GM19467 (cell line): ENCODE measurements at regions not wholly inside any gene's neighbourhood (a gene's known extent, or its start where the extent isn't known, plus 50 kb on each side); places are given as distances from the start of the nearest gene placed in this dataset.

ENCODE experiments used
- ATAC-seq: cut with Tn5 transposase; IDR thresholded peaks from one replicate; pipeline ENCODE4 v1.9.1; 2021; ENCODE audit warnings: mild to moderate bottlenecking, moderate library complexity; ENCODE audit not compliant: unreplicated experiment

GRCh38 chr4:166460769-166461550 lies 587.9 kb downstream of the TLL1 start:
- no peak for ATAC-seq

- no peak for ATAC-seq
These were observed 608.0 kb downstream of the TLL1 start for GRCh38 chr4:166481055-166481454.

GRCh38 chr4:166481739-166482138 lies 608.7 kb downstream of the TLL1 start:
- peak; percentile 56 for ATAC-seq

GRCh38 chr4:166482758-166483157 lies 609.7 kb downstream of the TLL1 start:
- no peak for ATAC-seq

- ATAC-seq, result no peak
These were observed 618.6 kb downstream of the TLL1 start for GRCh38 chr4:166491635-166492034.

- ATAC-seq, result no peak
These were observed 620.9 kb downstream of the TLL1 start for GRCh38 chr4:166493924-166494345.

GRCh38 chr4:166498546-166498945 lies 625.5 kb downstream of the TLL1 start:
- ATAC-seq, result no peak

- ATAC-seq, result no peak
These were observed 626.8 kb downstream of the TLL1 start for GRCh38 chr4:166499820-166500219.

- ATAC-seq, result no peak
These were observed 628.9 kb downstream of the TLL1 start for GRCh38 chr4:166501941-166502382.

GRCh38 chr4:166502660-166503059 lies 629.6 kb downstream of the TLL1 start:
- no peak for ATAC-seq

GRCh38 chr4:166506051-166506450 lies 633.0 kb downstream of the TLL1 start:
- ATAC-seq, result no peak

- no peak for ATAC-seq
These were observed 639.2 kb downstream of the TLL1 start for GRCh38 chr4:166512267-166512666.

GRCh38 chr4:166518315-166518714 lies 645.3 kb downstream of the TLL1 start:
- ATAC-seq, result no peak

GRCh38 chr4:166518776-166519175 lies 645.7 kb downstream of the TLL1 start:
- no peak for ATAC-seq

GRCh38 chr4:166519774-166520173 lies 646.7 kb downstream of the TLL1 start:
- ATAC-seq, result no peak

GRCh38 chr4:166527500-166527899 lies 654.5 kb downstream of the TLL1 start:
- no peak for ATAC-seq

GRCh38 chr4:166531703-166532102 lies 658.7 kb downstream of the TLL1 start:
- no peak for ATAC-seq

- ATAC-seq, result no peak
These were observed 662.8 kb downstream of the TLL1 start for GRCh38 chr4:166535865-166536264.

GRCh38 chr4:166538491-166539005 lies 665.5 kb downstream of the TLL1 start:
- ATAC-seq, result no peak

GRCh38 chr4:166546009-166546408 lies 673.0 kb downstream of the TLL1 start:
- ATAC-seq, result no peak

- ATAC-seq, result no peak
These were observed 656.7 kb downstream of the SPOCK3 start for GRCh38 chr4:166577639-166578038.

GRCh38 chr4:166585491-166585890 lies 648.8 kb downstream of the SPOCK3 start:
- no peak for ATAC-seq
